Kidney epithelial cell (primary cell): ENCODE measurements at regions not wholly inside any gene's neighbourhood (a gene's known extent, or its start where the extent isn't known, plus 50 kb on each side); places are given as distances from the start of the nearest gene placed in this dataset.

Source experiments
- DNase-seq: peaks from one replicate; pipeline ENCODE4 v3.0.0-alpha.2; 2010; ENCODE audit warnings: low read depth
- H3K27me3 ChIP-seq: 2 replicates; pipeline ENCODE4 v1.6.0; 2011; ENCODE audit warnings: low read length; ENCODE audit not compliant: control insufficient read depth, insufficient read depth
- H3K36me3 ChIP-seq: 2 replicates; pipeline ENCODE4 v1.5.1; 2011; ENCODE audit warnings: low read length; ENCODE audit not compliant: control insufficient read depth, insufficient read depth
- H3K4me3 ChIP-seq: 2 replicates; pipeline ENCODE4 v1.5.1; 2011; ENCODE audit warnings: low read depth, mild to moderate bottlenecking, control low read depth, low read length
- CTCF ChIP-seq: IDR thresholded peaks from 2 replicates; pipeline ENCODE4 v1.5.1; 2011; ENCODE audit warnings: mild to moderate bottlenecking, moderate library complexity, low read length, control low read depth, inconsistent platforms; ENCODE audit not compliant: insufficient read depth, poor library complexity, severe bottlenecking

GRCh38 chr2:240245184-240245583 lies 104.7 kb upstream of the OTOS start:
- TF ChIP-seq CTCF, result no peak
- no peak overlapping the region for H3K4me3 ChIP-seq

GRCh38 chr2:240245706-240246105 lies 105.2 kb upstream of the OTOS start:
- no peaks in the 10 kb centered on the region for H3K36me3 ChIP-seq
- no peak for DNase-seq
- H3K27me3 ChIP-seq, result peaks cover 2% of the 10 kb centered on the region
- no peak for TF ChIP-seq CTCF
- no peak overlapping the region for H3K4me3 ChIP-seq

More at GRCh38 chr2:240245184-240245583, 104.7 kb upstream of the OTOS start:
- DNase-seq, result no peak
- Histone ChIP-seq H3K27me3 (peaks cover 2% of the 10 kb centered on the region), H3K36me3 (no peaks in the 10 kb centered on the region)

GRCh38 chr2:240246173-240246820 lies 105.8 kb upstream of the OTOS start:
- DNase-seq, result no peak

GRCh38 chr2:240247241-240247867 lies 106.9 kb upstream of the OTOS start:
- Histone ChIP-seq H3K27me3 (peaks cover 2% of the 10 kb centered on the region), H3K36me3 (no peaks in the 10 kb centered on the region), H3K4me3 (no peak overlapping the region)
- DNase-seq, result no peak
- TF ChIP-seq CTCF, result no peak

More at GRCh38 chr2:240246173-240246820, 105.8 kb upstream of the OTOS start:
- TF ChIP-seq CTCF, result no peak
- H3K27me3 ChIP-seq, result peaks cover 2% of the 10 kb centered on the region
- no peaks in the 10 kb centered on the region for H3K36me3 ChIP-seq
- no peak overlapping the region for H3K4me3 ChIP-seq

GRCh38 chr2:240247868-240248720 lies 107.6 kb upstream of the OTOS start:
- no peaks in the 10 kb centered on the region for H3K36me3 ChIP-seq
- DNase-seq, result no peak
- H3K4me3 ChIP-seq, result no peak overlapping the region
- no peak for TF ChIP-seq CTCF
- peaks cover 2% of the 10 kb centered on the region for H3K27me3 ChIP-seq
